COLO829 (cell line): ENCODE measurements at regions not wholly inside any gene's neighbourhood (a gene's known extent, or its start where the extent isn't known, plus 50 kb on each side); places are given as distances from the start of the nearest gene placed in this dataset.
"Not testable (repeated sequence)": the region's sequence is repeated elsewhere in the genome, so short reads cannot be mapped to it uniquely, and the experiment has no call there.

ENCODE experiments used
- DNase-seq: peaks from one replicate; pipeline ENCODE4 v3.0.0; 2012; ENCODE audit warnings: low spot score

- not testable (repeated sequence) for DNase-seq
Observed at GRCh38 chr14:48011484-48011883, 336.1 kb upstream of the MDGA2 start.

- no peak for DNase-seq
Observed at GRCh38 chr14:48008646-48009045, 333.2 kb upstream of the MDGA2 start.

- no peak for DNase-seq
Observed at GRCh38 chr14:48005986-48006385, 330.6 kb upstream of the MDGA2 start.

- no peak for DNase-seq
Observed at GRCh38 chr14:47993883-47994282, 318.5 kb upstream of the MDGA2 start.

- no peak for DNase-seq
Observed at GRCh38 chr14:47988175-47988574, 312.8 kb upstream of the MDGA2 start.

- DNase-seq, result no peak
Observed at GRCh38 chr14:47978871-47979270, 303.5 kb upstream of the MDGA2 start.

- no peak for DNase-seq
Observed at GRCh38 chr14:47976139-47976538, 300.7 kb upstream of the MDGA2 start.

GRCh38 chr14:47966076-47966810 lies 290.8 kb upstream of the MDGA2 start:
- DNase-seq, result no peak

- DNase-seq, result no peak
Observed at GRCh38 chr14:47961634-47962033, 286.2 kb upstream of the MDGA2 start.

- no peak for DNase-seq
Observed at GRCh38 chr14:47959740-47960139, 284.3 kb upstream of the MDGA2 start.

GRCh38 chr14:47949006-47949405 lies 273.6 kb upstream of the MDGA2 start:
- DNase-seq, result no peak

GRCh38 chr14:47935332-47935731 lies 259.9 kb upstream of the MDGA2 start:
- no peak for DNase-seq

GRCh38 chr14:47929334-47929733 lies 253.9 kb upstream of the MDGA2 start:
- DNase-seq, result no peak

- no peak for DNase-seq
Observed at GRCh38 chr14:47921133-47921532, 245.7 kb upstream of the MDGA2 start.

GRCh38 chr14:47919997-47920396 lies 244.6 kb upstream of the MDGA2 start:
- DNase-seq, result no peak

GRCh38 chr14:47919334-47919846 lies 244.0 kb upstream of the MDGA2 start:
- no peak for DNase-seq

- no peak for DNase-seq
Observed at GRCh38 chr14:47917344-47917954, 242.0 kb upstream of the MDGA2 start.

- not testable (repeated sequence) for DNase-seq
Observed at GRCh38 chr14:47901141-47901540, 225.7 kb upstream of the MDGA2 start.

- DNase-seq, result no peak
Observed at GRCh38 chr14:47899685-47900084, 224.3 kb upstream of the MDGA2 start.

- no peak for DNase-seq
Observed at GRCh38 chr14:47874350-47874749, 198.9 kb upstream of the MDGA2 start.

GRCh38 chr14:47872588-47872987 lies 197.2 kb upstream of the MDGA2 start:
- DNase-seq, result no peak

GRCh38 chr14:47863441-47863840 lies 188.0 kb upstream of the MDGA2 start:
- DNase-seq, result no peak

GRCh38 chr14:47857646-47858045 lies 182.2 kb upstream of the MDGA2 start:
- DNase-seq, result no peak

GRCh38 chr14:47852278-47852677 lies 176.9 kb upstream of the MDGA2 start:
- DNase-seq, result no peak
